MM.1S (cell line): ENCODE measurements at regions not wholly inside any gene's neighbourhood (a gene's known extent, or its start where the extent isn't known, plus 50 kb on each side); places are given as distances from the start of the nearest gene placed in this dataset.
"Not testable (repeated sequence)": the region's sequence is repeated elsewhere in the genome, so short reads cannot be mapped to it uniquely, and the experiment has no call there.

Experiments
- DNase-seq: peaks from one replicate; pipeline ENCODE4 v3.0.0-alpha.2; 2015
- H2AFZ ChIP-seq: fragments of 300-600 bp; sonication (generic); 2 replicates; pipeline ENCODE4 v1.6.0; 2016; ENCODE audit warnings: antibody characterized with exemption, low read length
- H3F3A ChIP-seq: fragments of 300-600 bp; sonication (generic); 2 replicates; pipeline ENCODE4 v1.6.1; 2016; ENCODE audit warnings: mild to moderate bottlenecking, antibody characterized with exemption, low read length, moderate library complexity, mixed read lengths; ENCODE audit not compliant: insufficient read depth
- H3K27ac ChIP-seq: fragments of 300-600 bp; sonication (generic); 2 replicates; pipeline ENCODE4 v1.5.1; 2016; ENCODE audit warnings: mild to moderate bottlenecking, low read length
- H3K27me3 ChIP-seq: fragments of 300-600 bp; sonication (generic); replicated peaks from 2 replicates; pipeline ENCODE4 v1.6.0; 2016; ENCODE audit warnings: low read length; ENCODE audit not compliant: insufficient read depth
- H3K36me3 ChIP-seq: fragments of 300-600 bp; sonication (generic); replicated peaks from 2 replicates; pipeline ENCODE4 v1.6.1; 2016; ENCODE audit warnings: mild to moderate bottlenecking, low read length, mixed read lengths; ENCODE audit not compliant: insufficient read depth
- H3K4me1 ChIP-seq: fragments of 300-600 bp; sonication (generic); 2 replicates; pipeline ENCODE4 v1.6.1; 2016; ENCODE audit warnings: low read length, mixed read lengths
- H3K4me2 ChIP-seq: fragments of 300-600 bp; sonication (generic); 2 replicates; pipeline ENCODE4 v1.6.0; 2016; ENCODE audit warnings: low read depth, low read length
- H3K4me3 ChIP-seq: fragments of 300-600 bp; sonication (generic); 2 replicates; pipeline ENCODE4 v1.5.1; 2016; ENCODE audit warnings: low read length, mixed read lengths
- H3K79me2 ChIP-seq: fragments of 300-600 bp; sonication (generic); 2 replicates; pipeline ENCODE4 v1.6.1; 2016; ENCODE audit warnings: mixed run types, low read length, mixed read lengths
- H3K9ac ChIP-seq: fragments of 300-600 bp; sonication (generic); 2 replicates; pipeline ENCODE4 v1.6.1; 2016; ENCODE audit warnings: low read length, mixed read lengths
- H3K9me2 ChIP-seq: fragments of 300-600 bp; sonication (generic); replicated peaks from 2 replicates; pipeline ENCODE4 v1.6.1; 2016; ENCODE audit warnings: mild to moderate bottlenecking, low read length, mixed read lengths; ENCODE audit not compliant: insufficient read depth
- H3K9me3 ChIP-seq: fragments of 300-600 bp; sonication (generic); replicated peaks from 2 replicates; pipeline ENCODE4 v1.6.1; 2016; ENCODE audit warnings: mild to moderate bottlenecking, low read length, mixed read lengths; ENCODE audit not compliant: insufficient read depth
- H4K20me1 ChIP-seq: fragments of 300-600 bp; sonication (generic); 2 replicates; pipeline ENCODE4 v1.6.1; 2016; ENCODE audit warnings: mild to moderate bottlenecking, low read length, moderate library complexity, mixed read lengths; ENCODE audit not compliant: insufficient read depth
- EZH2 ChIP-seq: fragments of 300-600 bp; sonication (generic); optimal IDR thresholded peaks from 2 replicates; pipeline ENCODE3; 2017; ENCODE audit warnings: low read depth, mild to moderate bottlenecking, antibody characterized with exemption, low read length, mixed read lengths
- EZH2phosphoT487 ChIP-seq: fragments of 300-600 bp; sonication (generic); IDR thresholded peaks from 2 replicates; pipeline ENCODE4 v1.6.1; 2018; ENCODE audit warnings: antibody characterized with exemption, low read length
- TF ChIP-seq, protein P1 (sequence below): fragments of 300-600 bp; sonication (generic); IDR thresholded peaks from 2 replicates; pipeline ENCODE4 v1.5.1; 2016; ENCODE audit warnings: antibody characterized with exemption, low read length, mixed read lengths

DNA sequence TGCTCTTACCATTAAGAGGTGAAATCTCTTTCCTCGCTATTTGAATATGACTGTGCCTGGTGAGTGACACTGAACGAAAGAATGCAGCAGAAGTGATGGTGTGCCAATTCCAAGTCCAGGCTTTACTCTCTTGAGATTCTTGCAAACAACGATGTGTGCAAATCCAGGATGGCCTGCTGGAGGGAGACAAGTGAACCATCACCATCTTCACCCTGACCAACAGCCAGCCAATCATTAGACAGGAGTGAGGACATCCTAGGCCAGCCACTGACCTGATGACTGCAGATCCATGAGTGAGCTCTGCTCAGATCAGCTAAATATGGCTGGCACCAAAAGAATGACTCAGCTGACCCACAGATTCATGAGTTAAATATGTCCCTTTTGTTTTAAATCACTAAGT lies 878.0 kb downstream of the PDCD6IP start:
- no peak overlapping the region for H3K27ac ChIP-seq
- H2AFZ ChIP-seq = no peak overlapping the region
- no peak overlapping the region for H3K9ac ChIP-seq
- H3K9me3 ChIP-seq = no peaks in the 10 kb centered on the region
- H3K4me3 ChIP-seq = no peak overlapping the region
- no peaks in the 10 kb centered on the region for H3K27me3 ChIP-seq
- DNase-seq = no peak
- no peaks in the 10 kb centered on the region for H3K4me1 ChIP-seq
- H3K4me2 ChIP-seq = no peak overlapping the region
- H3K36me3 ChIP-seq = no peaks in the 10 kb centered on the region
- H3K79me2 ChIP-seq = no peaks in the 10 kb centered on the region
- no peak for TF ChIP-seq EZH2
- TF ChIP-seq, protein P1, sequence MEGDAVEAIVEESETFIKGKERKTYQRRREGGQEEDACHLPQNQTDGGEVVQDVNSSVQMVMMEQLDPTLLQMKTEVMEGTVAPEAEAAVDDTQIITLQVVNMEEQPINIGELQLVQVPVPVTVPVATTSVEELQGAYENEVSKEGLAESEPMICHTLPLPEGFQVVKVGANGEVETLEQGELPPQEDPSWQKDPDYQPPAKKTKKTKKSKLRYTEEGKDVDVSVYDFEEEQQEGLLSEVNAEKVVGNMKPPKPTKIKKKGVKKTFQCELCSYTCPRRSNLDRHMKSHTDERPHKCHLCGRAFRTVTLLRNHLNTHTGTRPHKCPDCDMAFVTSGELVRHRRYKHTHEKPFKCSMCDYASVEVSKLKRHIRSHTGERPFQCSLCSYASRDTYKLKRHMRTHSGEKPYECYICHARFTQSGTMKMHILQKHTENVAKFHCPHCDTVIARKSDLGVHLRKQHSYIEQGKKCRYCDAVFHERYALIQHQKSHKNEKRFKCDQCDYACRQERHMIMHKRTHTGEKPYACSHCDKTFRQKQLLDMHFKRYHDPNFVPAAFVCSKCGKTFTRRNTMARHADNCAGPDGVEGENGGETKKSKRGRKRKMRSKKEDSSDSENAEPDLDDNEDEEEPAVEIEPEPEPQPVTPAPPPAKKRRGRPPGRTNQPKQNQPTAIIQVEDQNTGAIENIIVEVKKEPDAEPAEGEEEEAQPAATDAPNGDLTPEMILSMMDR = no peak
- no peak for TF ChIP-seq EZH2phosphoT487
- H3K9me2 ChIP-seq = no peaks in the 10 kb centered on the region
- no peaks in the 10 kb centered on the region for H3F3A ChIP-seq
- no peaks in the 10 kb centered on the region for H4K20me1 ChIP-seq

DNA sequence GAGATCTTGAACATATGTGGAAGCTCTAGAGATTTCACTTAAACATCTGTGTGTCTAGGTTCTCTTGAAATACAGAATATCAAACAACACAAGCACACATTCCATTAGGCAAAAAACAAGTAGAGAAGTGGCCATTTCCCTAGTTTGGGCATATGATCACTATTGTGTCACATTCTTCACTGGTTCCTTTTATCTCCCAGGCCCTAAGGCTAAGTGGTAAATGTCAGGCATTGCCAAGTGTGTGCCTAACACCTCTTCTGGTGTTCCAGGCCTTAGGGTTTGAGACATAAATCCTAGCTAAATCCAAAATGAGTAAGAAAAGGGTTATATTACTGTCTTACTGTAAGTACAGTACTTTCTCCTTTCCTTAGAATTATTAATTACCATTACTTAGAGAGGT lies 880.1 kb downstream of the PDCD6IP start:
- DNase-seq = no peak
- TF ChIP-seq, protein P1 = no peak
- no peak for TF ChIP-seq EZH2

DNA sequence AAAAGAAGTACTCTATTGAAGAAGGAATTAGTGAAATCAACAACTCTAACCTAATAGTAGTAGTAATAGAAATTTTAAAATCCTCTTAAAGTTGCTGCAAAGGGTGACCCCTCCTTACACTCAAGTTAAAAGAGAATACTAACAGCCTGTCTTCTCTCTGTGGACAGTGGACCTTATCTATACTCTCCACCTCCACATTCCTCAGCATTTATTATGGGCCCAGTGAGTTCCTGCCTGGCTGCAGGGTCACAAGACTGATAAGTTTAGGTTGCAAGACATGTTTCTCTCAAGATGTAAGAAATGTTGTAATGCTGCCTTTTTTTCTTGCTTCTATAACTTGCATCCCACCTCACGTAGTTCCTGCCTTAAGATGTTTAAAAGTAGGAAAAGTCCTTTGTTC lies 880.6 kb downstream of the PDCD6IP start:
- not testable (repeated sequence) for H4K20me1 ChIP-seq, H3K4me2 ChIP-seq, H3K4me3 ChIP-seq, H3K36me3 ChIP-seq, H3F3A ChIP-seq, H2AFZ ChIP-seq, DNase-seq, H3K27ac ChIP-seq, H3K9me3 ChIP-seq, H3K79me2 ChIP-seq, H3K9me2 ChIP-seq, H3K9ac ChIP-seq, H3K27me3 ChIP-seq, H3K4me1 ChIP-seq

More for the DNA sequence above, 880.1 kb downstream of the PDCD6IP start:
- H3K4me3 ChIP-seq = no peak overlapping the region
- no peaks in the 10 kb centered on the region for H3K27me3 ChIP-seq
- H3K4me2 ChIP-seq = no peak overlapping the region
- H3K36me3 ChIP-seq = no peaks in the 10 kb centered on the region
- H3K9ac ChIP-seq = no peak overlapping the region
- H3K27ac ChIP-seq = no peak overlapping the region
- no peaks in the 10 kb centered on the region for H3K9me3 ChIP-seq
- no peaks in the 10 kb centered on the region for H3K9me2 ChIP-seq
- H3K79me2 ChIP-seq = no peaks in the 10 kb centered on the region
- H3F3A ChIP-seq = no peaks in the 10 kb centered on the region
- no peaks in the 10 kb centered on the region for H4K20me1 ChIP-seq
- no peaks in the 10 kb centered on the region for H3K4me1 ChIP-seq
- H2AFZ ChIP-seq = no peak overlapping the region

- no peak overlapping the region for H2AFZ ChIP-seq
- no peaks in the 10 kb centered on the region for H3F3A ChIP-seq
- no peaks in the 10 kb centered on the region for H3K36me3 ChIP-seq
- H3K79me2 ChIP-seq = no peaks in the 10 kb centered on the region
- no peak overlapping the region for H3K9ac ChIP-seq
- H3K27ac ChIP-seq = no peak overlapping the region
- H3K9me3 ChIP-seq = no peaks in the 10 kb centered on the region
- H3K9me2 ChIP-seq = no peaks in the 10 kb centered on the region
- no peaks in the 10 kb centered on the region for H3K27me3 ChIP-seq
- H3K4me2 ChIP-seq = no peak overlapping the region
- TF ChIP-seq EZH2phosphoT487 = no peak
- TF ChIP-seq, protein P1 = peak; percentile 75
- H3K4me3 ChIP-seq = no peak overlapping the region
- H3K4me1 ChIP-seq = no peaks in the 10 kb centered on the region
- DNase-seq = peak; percentile 76
- H4K20me1 ChIP-seq = no peaks in the 10 kb centered on the region
Observed at GRCh38 chr3:34683851-34684250, 885.4 kb downstream of the PDCD6IP start.
